A549 (cell line): ENCODE measurements at regions not wholly inside any gene's neighbourhood (a gene's known extent, or its start where the extent isn't known, plus 50 kb on each side); places are given as distances from the start of the nearest gene placed in this dataset.
"Not testable (repeated sequence)": the region's sequence is repeated elsewhere in the genome, so short reads cannot be mapped to it uniquely, and the experiment has no call there.

ENCODE experiments used
- ATAC-seq, 2 experiments: fragments of 200-7000 bp in 1 of 2; fragments of >200 bp in 1 of 2; cut with Nextera tagmentation in 1 of 2; cut with Tn5 transposase in 1 of 2; 3 replicates each; pipeline versions ENCODE4 v1.8.0 to v1.9.1; 2018 to 2020; ENCODE audit warnings: mild to moderate bottlenecking in 1 of 2, moderate library complexity in 1 of 2
- CTCF ChIA-PET: fragments of 300-600 bp; sonication (Branson Sonifier 250); formaldehyde crosslinking; extraction: SDS; loops from one replicate; lab custom pipeline; 2021; ENCODE audit warnings: antibody characterized with exemption, inconsistent platforms; lab: Yijun Ruan, JAX
- POLR2A ChIA-PET: fragments of 350-600 bp; formaldehyde crosslinking; extraction: SDS; loops from one replicate; lab custom pipeline; 2021; ENCODE audit warnings: antibody characterized with exemption, inconsistent platforms; lab: Yijun Ruan, JAX
- DNase-seq, 2 experiments: peaks; one replicate each; pipeline versions ENCODE4 v3.0.0 to v3.0.0-alpha.2; 2011 to 2016; ENCODE audit warnings: low read depth in 1 of 2, low spot score in 1 of 2
- FAIRE-seq: peaks from 2 replicates; lab custom pipeline; 2011; peaks lifted over from hg19 to GRCh38; lab: Jason Lieb, UNC
- H3K27ac ChIP-seq, 2 experiments: fragments of >200 bp; sonication (Bioruptor Twin); formaldehyde crosslinking; 3 replicates each; pipeline ENCODE4 v1.5.1; 2016 to 2017
- H3K4me1 ChIP-seq: fragments of >200 bp; sonication (Bioruptor Twin); formaldehyde crosslinking; 3 replicates; pipeline ENCODE4 v1.6.1; 2016
- H3K4me2 ChIP-seq: fragments of >200 bp; sonication (Bioruptor Twin); formaldehyde crosslinking; 3 replicates; pipeline ENCODE4 v1.6.1; 2016
- H3K4me3 ChIP-seq: fragments of >200 bp; sonication (Bioruptor Twin); formaldehyde crosslinking; 3 replicates; pipeline ENCODE4 v1.5.1; 2016
- H3K9me3 ChIP-seq: fragments of >200 bp; sonication (Bioruptor Twin); formaldehyde crosslinking; 3 replicates; pipeline ENCODE4 v1.6.1; 2016
- ATOH8 ChIP-seq: fragments of 250-450 bp; sonication (Bioruptor Pico); IDR thresholded peaks from 2 replicates; pipeline ENCODE4 v1.5.0; 2020; ENCODE audit warnings: low read depth, mild to moderate bottlenecking, moderate library complexity
- BHLHE40 ChIP-seq: IDR thresholded peaks from 2 replicates; pipeline ENCODE4 v1.6.1; 2012; ENCODE audit warnings: low read depth, low read length, inconsistent platforms
- CEBPB ChIP-seq, 2 experiments: fragments of >200 bp in 1 of 2; sonication (Bioruptor Twin) in 1 of 2; formaldehyde crosslinking in 1 of 2; IDR thresholded peaks; 2 replicates each; pipeline ENCODE4 v1.6.1; 2012 to 2016
- ELK1 ChIP-seq: fragments of 150-350 bp; IDR thresholded peaks from 2 replicates; pipeline ENCODE4 v1.6.1; 2014; ENCODE audit warnings: low read depth, mild to moderate bottlenecking, low read length
- ESRRA ChIP-seq: fragments of 150-350 bp; IDR thresholded peaks from 2 replicates; pipeline ENCODE4 v1.6.1; 2014; ENCODE audit warnings: mild to moderate bottlenecking, low read length, borderline replicate concordance
- FOXS1 ChIP-seq: fragments of 250-450 bp; sonication (Bioruptor Pico); IDR thresholded peaks from 2 replicates; pipeline ENCODE4 v1.5.0; 2020; ENCODE audit warnings: mild to moderate bottlenecking, moderate library complexity
- GATA3 ChIP-seq: IDR thresholded peaks from 2 replicates; pipeline ENCODE4 v1.6.1; 2012; ENCODE audit warnings: borderline replicate concordance
- HDAC2 ChIP-seq: fragments of 200-600 bp; sonication (generic); IDR thresholded peaks from 2 replicates; pipeline ENCODE4 v1.6.1; 2016
- HES2 ChIP-seq: fragments of >200 bp; sonication (Bioruptor Twin); formaldehyde crosslinking; IDR thresholded peaks from 2 replicates; pipeline ENCODE4 v1.6.1; 2016
- HEYL ChIP-seq: fragments of 250-450 bp; sonication (Bioruptor Pico); IDR thresholded peaks from 2 replicates; pipeline ENCODE4 v1.8.0; 2021; ENCODE audit warnings: mild to moderate bottlenecking, moderate library complexity
- HOXB5 ChIP-seq: fragments of 250-450 bp; sonication (Bioruptor Pico); IDR thresholded peaks from 2 replicates; pipeline ENCODE4 v1.5.0; 2020; ENCODE audit warnings: mild to moderate bottlenecking, moderate library complexity
- JUNB ChIP-seq: fragments of >200 bp; sonication (Bioruptor Twin); formaldehyde crosslinking; IDR thresholded peaks from 2 replicates; pipeline ENCODE4 v1.6.1; 2016
- KDM5A ChIP-seq: fragments of 200-600 bp; sonication (generic); IDR thresholded peaks from 2 replicates; pipeline ENCODE4 v1.6.1; 2016; ENCODE audit warnings: antibody characterized with exemption, mild to moderate bottlenecking
- MAZ ChIP-seq: fragments of 150-350 bp; IDR thresholded peaks from 2 replicates; pipeline ENCODE4 v1.6.1; 2014; ENCODE audit warnings: antibody characterized with exemption, low read depth, low read length, borderline replicate concordance
- NFE2L2 ChIP-seq: fragments of 150-350 bp; conservative IDR thresholded peaks from 2 replicates; pipeline ENCODE4 v1.6.1; 2014; ENCODE audit warnings: low read length
- NR3C1 ChIP-seq: fragments of >200 bp; sonication (Bioruptor Twin); formaldehyde crosslinking; IDR thresholded peaks from 3 replicates; pipeline ENCODE4 v1.6.1; 2017
- POLR2AphosphoS2 ChIP-seq: conservative IDR thresholded peaks from 2 replicates; pipeline ENCODE4 v1.6.1; 2012; ENCODE audit warnings: low read length, improper control_type of control experiment, inconsistent platforms
- RAD21 ChIP-seq, 2 experiments: fragments of >200 bp in 1 of 2; sonication (Bioruptor Twin) in 1 of 2; formaldehyde crosslinking in 1 of 2; IDR thresholded peaks in 1 of 2; conservative IDR thresholded peaks in 1 of 2; 2 replicates in 1 of 2; 3 replicates in 1 of 2; pipeline ENCODE4 v1.6.1; 2012 to 2018; ENCODE audit warnings: inconsistent platforms in 1 of 2
- RCOR1 ChIP-seq: fragments of 150-350 bp; IDR thresholded peaks from 2 replicates; pipeline ENCODE4 v1.6.1; 2014; ENCODE audit warnings: antibody characterized with exemption, low read length, low read depth
- REST ChIP-seq: fragments of 200-600 bp; sonication (generic); IDR thresholded peaks from 2 replicates; pipeline ENCODE4 v1.6.1; 2016; ENCODE audit warnings: antibody characterized with exemption, mild to moderate bottlenecking, moderate library complexity
- TP53 ChIP-seq: fragments of 250-450 bp; sonication (Bioruptor Pico); IDR thresholded peaks from 2 replicates; pipeline ENCODE4 v1.5.0; 2021; ENCODE audit warnings: mild to moderate bottlenecking, moderate library complexity
- ZC3H11A ChIP-seq: fragments of 450-650 bp; IDR thresholded peaks from 2 replicates; pipeline ENCODE4 v1.6.1; 2014; ENCODE audit warnings: antibody characterized with exemption, mild to moderate bottlenecking
- WGBS: methylation state at CpG from one replicate; pipeline ENCODE4 v1.1.6; 2017; ENCODE audit errors: missing lambda C conversion rate; 5-methylcytosine and 5-hydroxymethylcytosine counted together

- 79% methylated on average over 9 of the region's 9 CpGs for WGBS
- Histone ChIP-seq H3K4me1 (no peaks in the 10 kb centered on the region; the same call in 2 of the 3 replicates), H3K4me2 (no peak overlapping the region), H3K4me3 (no peak overlapping the region)
- ATAC-seq (no peak), DNase-seq (no peak)
- POLR2A ChIA-PET = no interaction called here
- no peak for TF ChIP-seq ELK1
- TF ChIP-seq JUNB = no peak
- no peak for TF ChIP-seq BHLHE40
- TF ChIP-seq ESRRA = no peak
- no peak for TF ChIP-seq POLR2AphosphoS2
- no peak for TF ChIP-seq CEBPB (IDR thresholded peaks at IDR 0.05)
- TF ChIP-seq HEYL (CRISPR knock-in tag) = no peak
- no peak for TF ChIP-seq KDM5A
- no peak for TF ChIP-seq GATA3
- no peak for TF ChIP-seq NFE2L2
- TF ChIP-seq HDAC2 = no peak
- no peak for TF ChIP-seq TP53
- no peak for TF ChIP-seq REST
- no peak for TF ChIP-seq NR3C1
- no peak for TF ChIP-seq FOXS1
- no peak for TF ChIP-seq MAZ
- TF ChIP-seq RCOR1 = no peak
- TF ChIP-seq HOXB5 = no peak
- TF ChIP-seq, all 56 proteins: peak for 0
- Histone ChIP-seq H3K27ac (0 out of 6 replicates have a peak overlapping the region, but pooled peaks of 1 of the 2 experiments have one; percentile 9), H3K9me3 (no peaks in the 10 kb centered on the region)
- CTCF ChIA-PET = interaction anchor here (1.2 to 1.3 kb wide), 2 partner anchors 11 to 43 kb away, joined by 3 read pairs; no protein-coding TSS in a partner anchor
- FAIRE-seq = no peak
These were observed 95.1 kb upstream of the ITGB1 start for GRCh38 chr10:33052915-33053810.

- POLR2A ChIA-PET = no interaction called here
- ATAC-seq = no peak
- TF ChIP-seq ATOH8 (CRISPR knock-in tag) (no peak), GATA3 (no peak), HES2 (no peak), ZC3H11A (no peak), RAD21 (conservative IDR thresholded peaks at IDR 0.05 in 1 of 2, IDR thresholded peaks at IDR 0.05 in 1 of 2) (no peak)
- no peak for FAIRE-seq
- DNase-seq = no peak
- no peak overlapping the region for H3K27ac ChIP-seq
- CTCF ChIA-PET = interaction anchor here (1.2 to 1.3 kb wide), 2 partner anchors 11 to 42 kb away, joined by 3 read pairs; no protein-coding TSS in a partner anchor
- H3K4me3 ChIP-seq = no peak overlapping the region
- no peaks in the 10 kb centered on the region for H3K9me3 ChIP-seq
- H3K4me1 ChIP-seq = no peaks in the 10 kb centered on the region; the same call in 2 of the 3 replicates
- no peak overlapping the region for H3K4me2 ChIP-seq
- 81% methylated on average over 7 of the region's 7 CpGs for WGBS
These were observed 94.3 kb upstream of the ITGB1 start for GRCh38 chr10:33052263-33052875.

- H3K4me1 ChIP-seq, FAIRE-seq, H3K4me2 ChIP-seq, H3K9me3 ChIP-seq, H3K4me3 ChIP-seq, ATAC-seq, POLR2A ChIA-PET, DNase-seq, H3K27ac ChIP-seq: not testable (repeated sequence)
- CTCF ChIA-PET = interaction anchor here (1.9 kb wide), 1 partner anchor 106 kb away, joined by 4 read pairs; no protein-coding TSS in a partner anchor
- WGBS = 96% methylated on average over 33 of the region's 33 CpGs
These were observed 92.2 kb upstream of the ITGB1 start for GRCh38 chr10:33049963-33050920.
